EL (cell line): ENCODE measurements at regions not wholly inside any gene's neighbourhood (a gene's known extent, or its start where the extent isn't known, plus 50 kb on each side); places are given as distances from the start of the nearest gene placed in this dataset.

Experiments used
- DNase-seq: peaks from one replicate; pipeline ENCODE4 v3.0.0-alpha.2; 2016

DNA sequence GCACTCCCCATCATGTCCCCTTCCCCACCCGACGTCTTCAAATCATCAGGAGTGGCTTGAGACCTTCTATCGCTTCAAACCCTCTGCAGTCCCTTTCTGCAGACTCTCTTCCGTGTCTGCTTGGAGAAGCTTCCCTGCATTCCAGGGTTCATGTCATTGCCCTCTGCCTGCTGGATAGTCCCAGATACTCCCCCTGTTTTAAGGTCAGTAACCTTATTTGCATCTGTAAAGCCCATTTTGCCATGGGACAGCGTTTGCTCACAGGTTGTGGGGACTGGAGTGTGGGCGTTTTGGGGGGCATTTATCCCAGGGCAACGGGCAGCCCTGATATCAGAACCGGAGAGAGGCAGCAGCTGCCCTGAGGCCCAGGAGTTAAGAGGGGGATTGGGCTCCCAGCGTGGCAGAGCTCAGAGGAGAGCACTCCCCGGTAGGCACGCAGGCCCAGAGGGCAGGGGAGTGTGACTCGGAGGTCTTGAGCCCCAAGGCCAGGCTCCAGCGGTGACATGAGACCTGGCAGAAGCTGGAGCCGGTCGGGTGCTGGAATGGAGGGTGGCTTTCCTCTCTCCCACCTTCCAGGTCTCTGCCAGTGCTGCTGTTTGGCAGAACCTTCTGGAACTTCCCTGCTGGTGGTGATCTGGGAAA is 73.8 kb downstream of the RTP5 start:
- DNase-seq, result no peak

DNA sequence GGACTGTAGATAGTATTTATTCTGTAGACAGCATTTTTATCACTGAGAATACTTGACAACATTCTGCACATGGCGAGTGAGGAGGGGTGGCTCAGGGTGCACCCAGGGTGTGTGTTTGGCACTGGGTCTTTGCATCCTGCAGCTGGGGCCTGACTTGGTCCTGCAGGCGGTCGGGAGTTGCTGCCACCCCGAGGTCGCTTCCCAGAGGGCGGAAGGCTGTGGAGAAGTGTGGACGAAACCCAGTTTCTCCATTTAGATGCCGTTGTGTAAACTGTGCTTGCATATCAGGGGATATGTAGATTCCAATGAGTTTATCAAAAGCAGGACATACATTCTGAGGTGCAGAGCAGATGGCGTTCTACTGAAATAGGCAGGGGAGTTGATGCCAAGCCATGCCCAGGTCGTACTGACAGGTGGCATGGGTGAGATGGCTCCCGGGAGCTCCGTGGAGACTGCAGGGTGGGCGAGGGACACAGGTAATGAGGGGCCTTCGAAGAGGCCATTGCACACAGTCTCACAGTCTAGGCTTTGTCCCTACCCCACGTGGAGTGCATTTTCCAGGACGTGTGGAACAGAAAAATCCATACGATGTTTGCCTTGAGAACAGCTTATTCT is 74.5 kb downstream of the RTP5 start:
- DNase-seq, result no peak

DNA sequence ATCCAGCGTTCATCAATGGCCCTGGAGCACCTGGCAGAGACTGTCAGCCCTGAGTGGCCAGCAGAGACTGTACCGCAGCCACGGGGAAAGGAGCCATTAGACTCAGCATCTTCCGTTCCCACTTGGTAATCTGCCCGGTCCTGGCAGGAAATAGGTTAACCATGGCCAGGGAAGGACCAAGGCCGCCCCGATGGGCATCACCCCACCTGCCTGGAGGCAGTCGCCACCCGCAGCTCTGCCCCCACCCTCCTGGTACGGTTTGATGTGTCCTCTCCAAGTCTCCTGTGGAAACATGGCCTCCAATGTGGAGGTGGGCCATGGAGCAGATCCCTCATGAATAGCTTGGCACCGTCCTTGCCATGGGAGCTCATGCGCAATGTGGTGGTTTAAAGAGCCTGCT is 75.3 kb downstream of the RTP5 start:
- no peak for DNase-seq

DNA sequence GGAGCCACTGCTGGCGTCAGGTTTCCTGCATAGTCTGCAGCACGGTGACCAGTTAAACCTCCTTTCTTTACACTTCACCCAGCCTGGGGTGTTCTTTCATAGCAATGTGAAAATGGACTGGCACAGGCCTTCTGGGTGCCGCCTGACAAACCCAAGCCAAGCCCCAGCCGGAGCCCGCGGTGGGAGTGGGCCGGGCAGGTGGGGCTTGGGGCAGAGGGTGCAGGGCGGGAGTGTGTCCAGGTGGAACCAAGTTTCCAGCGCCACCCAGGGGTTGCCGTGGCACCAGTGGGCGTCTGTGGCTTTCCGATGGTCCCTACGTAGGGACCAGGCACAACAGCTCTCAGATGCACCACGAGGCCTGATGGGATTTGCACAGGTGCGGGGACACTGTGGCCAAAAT is 75.8 kb downstream of the RTP5 start:
- DNase-seq, result no peak

DNA sequence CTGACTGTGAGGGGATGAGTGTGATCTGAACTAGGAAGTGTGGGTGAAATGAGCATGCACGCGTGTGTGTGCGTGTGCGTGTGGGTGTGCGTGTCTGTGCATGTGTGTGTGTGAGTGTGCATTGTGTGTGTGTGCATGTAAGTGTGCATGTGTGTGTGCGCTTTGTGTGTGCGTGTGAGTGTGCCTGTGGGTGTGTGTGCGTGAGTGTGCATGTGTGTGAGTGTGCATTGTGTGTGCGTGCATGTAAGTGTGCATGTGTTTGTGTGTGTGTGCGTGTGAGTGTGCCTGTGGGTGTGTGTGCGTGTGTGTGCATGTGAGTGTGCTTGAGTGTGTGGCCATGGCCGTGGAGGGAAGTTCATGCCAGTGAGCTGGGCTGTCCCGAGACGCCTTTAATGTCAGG is 76.3 kb downstream of the RTP5 start:
- no peak for DNase-seq

DNA sequence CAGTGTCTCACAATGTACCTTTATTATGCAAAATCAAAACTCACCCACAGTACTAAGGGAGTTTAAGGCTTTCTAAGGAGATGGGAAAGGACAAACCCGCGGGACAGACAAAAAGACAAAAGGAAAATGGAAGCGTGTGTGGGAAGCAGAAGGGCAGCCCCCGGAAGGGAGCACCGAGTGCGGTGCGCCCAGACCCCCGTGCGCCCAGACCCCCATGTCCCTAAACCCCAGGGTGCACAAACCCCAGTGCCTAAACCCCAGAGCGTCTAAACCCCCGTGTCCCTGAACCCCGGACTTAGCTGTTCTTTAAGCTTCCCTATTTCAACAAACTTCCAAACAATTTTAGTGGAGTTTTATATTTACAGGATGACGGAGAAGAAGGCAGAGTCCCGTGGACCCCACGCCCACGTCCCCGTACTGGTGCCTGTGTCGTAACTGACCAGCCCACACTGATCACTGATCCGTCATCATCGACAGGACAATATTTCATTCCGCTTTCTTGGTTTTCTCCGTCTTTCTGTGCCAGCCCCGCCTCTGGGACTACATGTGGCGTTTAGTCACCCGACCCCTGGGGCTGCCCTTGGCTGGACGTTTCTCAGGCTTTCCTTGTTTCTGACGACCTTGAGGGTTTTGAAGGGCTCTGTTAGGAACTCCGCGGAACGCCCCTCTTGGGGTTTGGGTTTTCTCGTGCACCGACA is 76.9 kb downstream of the RTP5 start:
- no peak for DNase-seq

DNA sequence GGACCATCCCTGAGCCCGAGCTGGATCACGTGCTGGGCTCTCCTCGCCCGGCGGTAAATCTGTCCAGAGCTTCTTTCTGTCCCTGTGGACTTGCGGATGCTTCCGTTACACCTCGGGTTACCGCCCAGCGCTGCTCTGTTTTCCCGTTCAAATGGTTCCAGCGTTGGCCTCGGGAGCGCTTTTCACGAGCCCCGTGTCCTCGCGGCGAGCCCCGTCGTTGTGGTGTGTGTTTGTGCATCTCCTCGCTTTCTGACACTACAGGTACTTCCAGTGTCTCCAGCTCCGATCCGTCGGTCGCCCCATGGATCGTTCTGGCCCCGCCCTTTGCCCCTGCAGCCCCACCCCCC is 77.4 kb downstream of the RTP5 start:
- no peak for DNase-seq

DNA sequence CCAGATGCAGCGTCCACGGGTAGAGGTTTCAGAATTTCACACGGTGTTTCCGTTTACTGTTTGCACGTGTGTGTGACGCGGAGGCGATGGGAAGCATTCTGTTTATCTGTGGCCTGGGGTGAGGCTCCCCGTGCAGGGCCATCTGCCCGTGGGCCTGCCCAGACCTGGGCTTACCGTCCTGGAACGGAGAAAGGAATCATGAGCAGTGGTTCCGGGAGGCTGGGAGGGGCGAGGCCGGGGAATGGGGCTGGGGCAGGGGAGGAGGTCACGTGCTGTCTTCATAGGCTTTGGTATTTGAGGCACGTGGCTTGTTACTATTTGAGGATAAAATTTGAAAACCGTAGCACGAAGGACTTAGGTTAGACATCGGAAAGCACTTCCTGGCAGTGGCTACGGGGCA is 77.9 kb downstream of the RTP5 start:
- DNase-seq, result no peak

DNA sequence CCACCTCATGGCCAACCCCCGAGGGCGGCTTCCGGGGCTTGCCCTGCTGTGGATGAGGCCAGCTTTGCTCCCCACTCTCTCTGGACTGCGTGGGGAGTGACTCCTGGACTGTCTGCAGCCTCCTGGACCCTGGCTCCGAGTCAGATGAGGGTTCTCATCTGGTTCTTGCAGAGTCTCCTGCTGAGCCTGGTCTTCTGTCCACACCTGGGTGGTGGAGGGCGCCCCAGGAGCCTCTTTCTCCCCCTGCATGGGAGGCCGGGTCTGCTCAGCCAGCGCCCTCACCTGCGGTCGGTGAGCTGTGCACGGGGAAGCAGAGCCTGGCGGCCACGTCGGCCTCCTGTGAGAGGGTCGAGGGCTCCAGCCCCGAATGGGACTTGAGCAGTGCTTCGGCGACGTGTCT is 78.3 kb downstream of the RTP5 start:
- DNase-seq, result no peak

DNA sequence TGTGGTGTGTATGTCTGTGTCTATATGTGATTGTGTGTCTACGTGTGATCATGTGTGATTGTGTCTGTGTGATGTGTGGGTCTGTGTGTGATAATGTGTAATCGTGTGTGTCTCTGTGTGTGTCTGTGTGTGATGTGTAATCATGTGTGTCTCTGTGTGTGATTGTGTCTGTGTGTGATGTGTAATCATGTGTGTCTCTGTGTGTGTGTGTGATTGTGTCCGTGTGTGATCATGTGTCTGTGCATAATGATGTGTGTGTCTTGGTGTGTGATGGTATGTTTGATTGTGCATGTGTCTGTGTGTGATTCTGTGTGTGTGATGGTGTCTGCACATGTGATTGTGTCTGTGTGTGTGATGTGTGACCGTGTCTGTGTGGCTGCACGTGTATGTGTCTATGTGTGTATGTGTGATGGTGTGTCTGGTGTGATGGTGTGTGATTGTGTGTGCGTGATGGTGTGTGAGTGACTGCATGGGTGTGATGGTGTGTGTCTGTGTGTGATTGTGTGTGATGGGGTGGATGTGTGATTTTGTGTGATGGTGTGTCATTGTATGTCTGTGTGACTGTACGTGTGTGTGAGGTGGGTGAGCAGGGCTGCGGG is 78.9 kb downstream of the RTP5 start:
- DNase-seq, result no peak

DNA sequence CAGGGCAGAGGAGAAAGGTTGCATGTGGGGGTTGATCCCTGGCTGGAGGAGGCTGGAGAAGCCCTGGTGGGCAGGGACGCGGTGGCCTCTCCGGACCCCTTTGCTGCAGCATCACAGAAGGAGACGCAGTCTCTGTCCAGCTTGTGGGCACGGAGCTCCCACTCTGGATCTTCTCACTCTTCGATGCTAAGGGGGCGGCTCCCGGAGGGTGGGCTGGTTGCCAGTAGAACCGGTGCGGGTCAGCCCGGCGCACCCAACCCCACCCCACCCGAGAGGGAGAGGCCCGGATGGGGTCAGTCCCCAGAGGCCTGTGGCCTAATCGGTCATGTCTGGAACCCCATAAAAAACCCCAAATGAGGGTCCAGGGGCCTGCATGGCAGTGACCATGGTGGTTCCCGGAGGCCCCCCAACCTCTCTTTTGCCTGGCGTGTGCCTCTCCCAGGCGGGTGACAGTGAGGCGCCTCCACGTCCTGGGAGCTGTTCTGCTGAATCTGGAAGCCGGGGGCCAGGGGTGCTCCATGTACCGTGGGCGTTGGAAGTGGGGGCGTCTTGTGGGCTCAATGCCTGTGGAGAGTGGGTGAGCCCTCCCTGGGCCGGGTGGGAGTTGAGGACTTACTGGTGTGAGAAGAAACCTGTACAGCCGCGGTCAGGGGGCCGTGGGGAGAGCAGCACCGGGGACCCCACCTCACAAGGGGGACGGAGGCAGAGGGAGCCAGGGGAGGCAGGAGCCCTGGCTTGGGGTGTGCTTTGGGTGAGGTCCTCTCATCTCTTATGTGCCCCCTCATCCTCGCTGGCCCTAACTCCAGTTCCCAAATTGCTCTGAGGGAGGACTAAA is 79.6 kb downstream of the RTP5 start:
- DNase-seq, result no peak

DNA sequence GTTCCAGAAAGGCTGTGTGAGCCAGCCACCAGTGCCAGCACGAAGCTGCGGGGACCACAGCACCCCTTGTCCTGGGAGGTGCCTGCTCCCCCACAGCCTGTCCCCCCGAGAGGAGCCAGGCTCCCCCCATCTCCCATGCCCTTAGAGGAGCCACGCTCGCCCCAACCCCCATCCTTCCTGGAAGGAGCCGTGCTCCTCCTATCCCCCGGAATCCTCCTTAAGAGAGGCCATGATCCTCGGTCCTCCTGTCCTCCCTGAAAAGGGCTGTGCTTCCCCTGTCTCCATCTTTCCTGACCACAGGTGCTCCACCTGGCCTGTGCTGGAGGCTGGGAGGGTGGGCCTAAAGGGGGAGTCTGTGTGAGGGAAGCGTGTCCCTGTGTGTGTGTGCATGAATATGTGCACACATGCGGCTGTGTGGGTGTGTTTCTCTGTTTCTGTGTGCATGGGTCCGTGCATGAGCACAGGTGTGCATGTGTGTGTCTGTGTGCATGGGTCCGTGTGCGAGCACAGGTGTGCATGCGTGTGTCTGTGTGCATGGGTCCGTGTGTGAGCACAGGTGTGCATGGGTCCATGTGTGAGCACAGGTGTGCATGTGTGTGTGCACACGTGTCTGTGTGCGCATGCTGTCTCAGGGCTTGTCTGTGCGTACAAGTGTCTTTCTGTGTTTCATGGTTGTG is 80.3 kb downstream of the RTP5 start:
- no peak for DNase-seq

DNA sequence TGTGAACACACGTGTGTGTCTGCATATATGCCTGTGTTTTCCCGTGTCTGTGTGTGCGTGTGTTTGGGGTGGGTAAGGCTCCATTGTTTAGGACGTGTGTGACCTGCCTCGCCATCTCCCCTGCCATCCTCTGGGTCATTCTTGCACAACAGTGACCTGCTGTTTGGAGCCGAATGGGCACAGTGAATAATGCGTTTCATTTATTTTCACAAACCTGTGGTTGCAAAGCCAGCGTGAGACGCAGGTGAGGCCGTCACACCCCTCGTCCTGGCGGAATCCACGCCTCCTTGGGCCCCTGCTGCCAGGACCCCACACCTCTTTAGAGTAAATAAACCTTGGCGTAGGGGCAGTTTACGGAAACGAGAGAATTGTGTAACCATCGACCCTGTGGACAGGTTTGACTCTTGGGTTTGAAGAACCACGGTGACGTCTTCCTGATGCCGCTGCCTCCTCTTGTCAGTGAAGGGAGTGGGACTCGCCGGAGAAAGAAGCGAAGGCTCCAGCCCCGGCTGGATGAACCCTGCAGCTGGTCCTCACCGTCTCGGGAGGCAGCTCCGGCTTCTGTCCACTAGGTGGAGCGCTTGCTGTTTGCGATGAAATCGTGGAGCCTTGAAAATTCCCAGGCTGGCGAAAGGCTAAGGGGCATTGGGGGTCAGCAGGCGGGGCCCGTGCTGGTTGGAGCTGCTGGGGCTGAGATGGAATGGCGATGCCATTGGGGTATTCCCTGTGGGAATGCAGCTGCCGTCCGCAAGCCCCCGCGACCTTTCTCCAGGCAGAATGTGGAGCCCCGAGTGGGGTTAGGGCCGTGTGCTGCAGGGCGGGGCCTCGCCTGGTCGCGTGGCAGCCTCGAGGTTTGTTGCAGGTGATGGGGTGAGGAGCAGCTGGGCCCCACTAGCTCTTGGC is 81.1 kb downstream of the RTP5 start:
- peak; percentile 60 for DNase-seq

DNA sequence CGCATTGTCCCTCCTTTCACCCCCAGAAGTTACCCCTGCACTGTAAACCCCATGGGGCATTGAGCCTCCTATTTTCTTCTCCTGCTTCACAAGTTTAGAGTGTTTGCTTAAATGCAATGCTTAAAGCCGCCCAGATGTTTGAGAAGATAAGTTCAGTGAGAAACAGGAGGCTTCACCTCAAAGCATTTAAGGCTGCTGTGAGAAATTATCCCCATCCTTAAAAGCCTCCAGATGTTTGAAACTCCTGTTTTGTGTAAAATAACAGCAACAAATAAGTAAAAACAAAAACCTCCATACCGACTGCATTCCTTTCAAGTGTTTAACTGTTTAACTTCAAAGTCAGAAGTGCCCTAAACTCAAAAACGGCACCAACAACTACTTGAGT is 81.8 kb downstream of the RTP5 start:
- no peak for DNase-seq

DNA sequence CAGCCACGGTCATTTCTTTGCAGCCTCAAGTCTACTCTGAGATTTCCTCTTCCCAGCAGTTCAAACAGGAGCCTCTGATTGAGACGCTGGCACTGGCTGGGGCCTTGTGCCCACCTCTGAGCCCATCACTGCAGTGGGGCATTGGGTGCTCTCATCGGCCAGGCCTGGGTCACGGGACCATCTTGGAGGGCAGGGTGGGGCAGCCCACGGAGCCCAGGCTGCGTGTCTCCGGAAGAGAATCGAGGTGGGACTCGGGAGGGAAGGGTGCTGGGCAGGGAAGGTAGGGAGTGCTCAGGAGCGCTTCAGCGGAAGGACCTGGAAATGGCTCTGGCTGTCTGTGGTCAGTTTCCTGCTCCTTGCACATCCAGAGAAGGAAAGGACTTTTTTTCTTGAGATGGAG is 82.4 kb downstream of the RTP5 start:
- DNase-seq, result no peak

DNA sequence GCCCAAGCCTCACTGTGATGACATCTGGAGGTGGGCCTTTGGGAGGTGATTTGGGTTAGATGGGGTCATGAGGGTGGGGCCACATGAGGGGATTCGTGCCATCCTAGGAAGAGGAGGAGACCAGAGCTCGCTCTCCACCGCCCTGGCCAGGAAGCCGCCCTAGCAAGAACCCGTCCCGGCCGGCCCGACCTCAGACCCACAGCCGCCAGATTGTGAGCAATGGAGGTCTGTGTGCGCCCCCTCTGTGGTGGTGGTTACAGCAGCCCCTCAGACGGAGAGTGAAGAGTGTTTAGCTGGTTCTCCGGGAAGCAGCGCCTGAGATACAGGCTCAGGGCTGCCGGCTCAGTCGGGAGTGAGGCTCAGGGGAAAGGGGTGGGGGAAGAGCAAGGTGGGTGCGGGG is 83.3 kb downstream of the RTP5 start:
- DNase-seq, result no peak

DNA sequence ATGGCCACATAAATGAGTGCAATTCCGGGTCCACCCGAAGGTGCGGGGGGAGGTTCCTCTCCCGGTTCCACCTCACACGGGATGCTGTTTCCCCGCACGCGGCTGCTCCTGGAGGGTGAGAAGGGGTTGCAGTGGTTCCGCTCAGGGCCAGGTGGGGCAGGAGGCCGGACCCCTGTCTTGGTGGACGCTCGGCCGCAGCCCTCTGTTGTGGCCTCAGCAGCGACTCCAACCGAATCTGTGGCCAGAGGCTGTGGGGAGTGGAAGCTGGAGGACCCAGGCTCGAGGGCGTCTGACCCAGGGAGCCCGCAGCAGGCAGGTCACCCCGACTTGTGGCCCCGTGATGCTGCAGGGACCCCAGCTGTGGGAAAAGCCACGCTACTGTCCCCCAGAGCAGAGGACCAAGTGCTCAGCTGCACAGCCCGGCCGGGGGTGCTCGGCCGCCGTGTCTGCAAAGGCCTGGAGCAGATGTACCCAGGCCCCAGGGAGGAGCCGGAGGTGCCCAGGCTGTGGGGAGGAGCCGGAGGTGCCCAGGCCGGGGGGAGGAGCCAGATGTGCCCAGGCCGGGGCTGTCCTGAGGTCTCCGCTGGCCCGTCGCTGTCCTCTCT is 83.9 kb downstream of the RTP5 start:
- no peak for DNase-seq

DNA sequence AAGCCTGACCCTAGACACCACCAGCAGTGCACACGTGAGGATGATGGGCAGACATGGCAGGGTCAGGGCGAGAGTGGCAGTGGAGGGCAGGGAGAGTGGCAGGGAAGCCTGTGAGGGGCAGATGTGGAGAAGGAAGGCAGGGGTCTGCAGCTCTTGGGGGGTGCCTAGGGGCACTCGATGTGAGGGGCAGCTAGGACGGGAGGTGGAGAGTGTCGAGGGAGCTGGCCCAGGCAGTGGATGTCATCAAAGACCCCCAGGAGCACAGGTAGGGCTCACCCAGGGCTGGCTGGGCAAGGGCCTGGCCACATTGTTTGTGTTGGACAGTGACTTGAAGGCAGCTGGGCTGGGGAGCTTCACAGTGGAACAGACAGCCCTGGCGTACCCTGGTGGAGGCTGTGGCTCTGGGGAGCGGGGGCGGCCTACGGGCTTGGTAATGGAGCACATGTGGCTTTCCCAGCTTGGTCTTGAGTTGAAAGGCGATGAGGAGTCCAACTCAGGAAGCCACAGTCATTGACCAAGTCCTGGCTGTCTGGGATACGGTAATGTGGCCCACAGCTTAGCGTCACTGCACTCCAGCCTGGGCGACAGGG is 87.1 kb downstream of the RTP5 start:
- DNase-seq, result no peak

DNA sequence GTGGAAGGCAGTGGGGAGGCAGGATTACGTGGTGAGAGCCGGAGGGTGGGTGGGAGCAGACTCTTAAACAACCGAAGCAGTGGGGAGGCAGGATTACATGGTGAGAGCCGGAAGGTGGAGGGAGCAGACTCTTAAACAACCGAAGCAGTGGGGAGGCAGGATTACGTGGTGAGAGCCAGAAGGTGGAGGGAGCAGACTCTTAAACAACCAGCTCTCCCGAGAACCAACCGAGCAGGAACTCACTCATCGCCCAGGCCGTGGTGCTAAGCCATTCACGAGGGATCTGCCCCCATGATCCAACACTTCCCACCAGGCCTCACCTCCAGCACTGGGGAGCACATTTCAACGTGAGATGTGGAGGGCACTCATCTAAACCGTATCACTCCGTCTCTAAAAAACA is 87.7 kb downstream of the RTP5 start:
- DNase-seq, result no peak

DNA sequence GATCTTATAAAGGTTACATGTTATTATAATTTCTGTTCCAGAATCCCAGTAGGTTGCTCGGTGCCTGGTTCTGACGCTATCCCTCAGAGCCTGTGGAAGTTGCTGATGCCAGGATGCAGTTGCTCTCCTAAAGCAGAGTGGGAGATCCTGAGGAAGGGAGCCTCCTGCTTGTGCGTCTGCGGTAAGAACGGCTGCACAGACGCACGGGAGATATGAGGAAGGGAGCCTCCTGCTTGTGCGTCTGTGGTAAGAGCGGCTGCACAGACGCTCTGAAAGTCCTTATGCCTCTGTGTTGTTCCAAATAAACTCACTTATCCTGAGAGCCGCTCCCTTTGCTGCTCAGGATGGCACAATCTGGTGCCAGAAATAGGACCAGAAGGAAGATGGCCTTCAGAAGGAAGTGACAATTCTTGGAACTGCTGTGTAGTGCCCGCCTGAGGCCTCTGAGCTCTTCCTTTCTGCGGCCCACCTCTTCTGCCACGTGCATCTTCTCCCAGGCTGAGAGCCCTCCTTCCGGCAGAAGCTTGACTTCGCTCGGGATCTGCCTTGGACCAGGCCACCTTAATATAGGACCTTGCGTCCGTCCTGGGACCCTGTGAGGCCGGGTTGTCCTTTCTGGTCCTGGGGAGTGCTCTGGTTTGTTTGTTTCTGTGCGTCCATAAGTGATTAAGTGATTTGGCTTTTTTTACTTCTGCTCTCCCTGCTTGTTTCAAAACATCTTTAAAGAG is 89.5 kb downstream of the RTP5 start:
- no peak for DNase-seq
